ENCODE measurements at regions not wholly inside any gene's neighbourhood (a gene's known extent, or its start where the extent isn't known, plus 50 kb on each side); places are given as distances from the start of the nearest gene placed in this dataset.

GRCh38 chr3:22172964-22173363 lies 422.0 kb upstream of the ZNF385D start:
- DNase-seq (ENCODE audit: low read depth), result no peak
- no peak overlapping the region for H3K4me3 ChIP-seq (ENCODE audit: low read length)
- no peak for TF ChIP-seq CTCF (conservative IDR thresholded peaks at IDR 0.05; ENCODE audit: low read depth, low read length)

- no peak overlapping the region for H3K4me3 ChIP-seq (ENCODE audit: low read length)
- TF ChIP-seq CTCF (conservative IDR thresholded peaks at IDR 0.05; ENCODE audit: low read depth, low read length), result peak; percentile 18
- DNase-seq (ENCODE audit: low read depth), result no peak
Observed at GRCh38 chr3:22175947-22176346, 424.9 kb upstream of the ZNF385D start.

DNA sequence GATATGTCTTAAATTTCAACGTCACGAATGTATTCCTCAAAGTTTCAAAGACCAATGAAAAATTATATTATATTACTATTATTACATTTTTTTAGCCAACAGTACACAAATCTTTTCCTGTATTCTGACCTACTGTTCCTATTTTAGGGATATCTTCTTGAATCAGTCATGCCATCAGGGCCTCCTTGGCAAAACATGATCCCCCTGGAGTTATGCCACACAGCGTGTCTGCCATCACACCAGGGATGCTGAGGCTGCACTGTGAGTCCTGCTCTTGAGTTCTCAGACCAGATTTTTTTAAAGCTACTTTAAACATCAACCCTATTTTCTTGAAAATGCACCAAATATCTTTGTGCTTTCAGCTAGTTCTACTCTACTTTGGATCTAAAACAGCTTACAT lies 425.9 kb upstream of the ZNF385D start:
- no peak for DNase-seq (ENCODE audit: low read depth)
- no peak overlapping the region for H3K4me3 ChIP-seq (ENCODE audit: low read length)
- TF ChIP-seq CTCF (conservative IDR thresholded peaks at IDR 0.05; ENCODE audit: low read depth, low read length), result no peak

DNA sequence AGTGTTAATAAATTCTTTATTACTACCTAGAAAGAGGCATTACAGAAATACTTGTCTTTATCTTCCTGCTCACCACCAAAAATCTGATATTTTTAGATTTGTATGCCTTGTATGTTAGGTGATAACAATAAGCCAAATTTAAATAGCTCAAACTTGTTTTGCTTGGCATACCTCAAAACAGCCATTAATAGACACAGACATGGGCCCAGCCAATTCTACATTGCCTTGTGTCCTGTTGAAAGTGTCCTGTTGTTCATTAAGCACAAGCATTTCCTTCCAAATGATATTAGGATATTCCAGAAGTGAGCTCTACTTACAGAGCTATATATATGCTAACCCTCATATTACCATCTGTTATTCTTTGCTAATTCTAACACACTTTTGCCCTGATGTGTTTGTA lies 438.6 kb upstream of the ZNF385D start:
- H3K4me3 ChIP-seq (ENCODE audit: low read length), result no peak overlapping the region
- no peak for DNase-seq (ENCODE audit: low read depth)
- no peak for TF ChIP-seq CTCF (conservative IDR thresholded peaks at IDR 0.05; ENCODE audit: low read depth, low read length)

- H3K4me3 ChIP-seq (ENCODE audit: low read length), result no peak overlapping the region
- DNase-seq (ENCODE audit: low read depth), result no peak
- no peak for TF ChIP-seq CTCF (conservative IDR thresholded peaks at IDR 0.05; ENCODE audit: low read depth, low read length)
Observed at GRCh38 chr3:22199095-22199494, 448.1 kb upstream of the ZNF385D start.

GRCh38 chr3:22208844-22209243 lies 457.8 kb upstream of the ZNF385D start:
- no peak overlapping the region for H3K4me3 ChIP-seq (ENCODE audit: low read length)
- TF ChIP-seq CTCF (conservative IDR thresholded peaks at IDR 0.05; ENCODE audit: low read depth, low read length), result no peak
- DNase-seq (ENCODE audit: low read depth), result no peak

- no peak overlapping the region for H3K4me3 ChIP-seq (ENCODE audit: low read length)
- no peak for DNase-seq (ENCODE audit: low read depth)
- no peak for TF ChIP-seq CTCF (conservative IDR thresholded peaks at IDR 0.05; ENCODE audit: low read depth, low read length)
Observed at GRCh38 chr3:22209578-22209977, 458.6 kb upstream of the ZNF385D start.
